Smooth muscle cell (in vitro differentiated cells): ENCODE measurements at regions not wholly inside any gene's neighbourhood (a gene's known extent, or its start where the extent isn't known, plus 50 kb on each side); places are given as distances from the start of the nearest gene placed in this dataset.

Experiments
- DNase-seq: peaks from one replicate; lab custom pipeline; 2025; ENCODE audit not compliant: unreplicated experiment; lab: John Stamatoyannopoulos, UW
- H2AFZ ChIP-seq: fragments of 200-600 bp; sonication (generic); 2 replicates; pipeline ENCODE4 v1.6.0; 2016; ENCODE audit warnings: antibody characterized with exemption, low read depth, mild to moderate bottlenecking
- H3F3A ChIP-seq: fragments of 200-600 bp; sonication (generic); 2 replicates; pipeline ENCODE4 v1.6.0; 2017; ENCODE audit warnings: antibody characterized with exemption, low read depth
- H3K27ac ChIP-seq: fragments of 200-600 bp; sonication (generic); 2 replicates; pipeline ENCODE4 v1.5.1; 2016; ENCODE audit warnings: low read depth, mild to moderate bottlenecking
- H3K27me3 ChIP-seq: fragments of 200-600 bp; sonication (generic); 2 replicates; pipeline ENCODE4 v1.6.1; 2016; ENCODE audit warnings: low read depth, mild to moderate bottlenecking
- H3K36me3 ChIP-seq: fragments of 200-600 bp; sonication (generic); 2 replicates; pipeline ENCODE4 v1.5.1; 2016; ENCODE audit warnings: low read depth
- H3K4me1 ChIP-seq: fragments of 200-600 bp; sonication (generic); 2 replicates; pipeline ENCODE4 v1.5.1; 2016; ENCODE audit warnings: low read depth
- H3K4me2 ChIP-seq: fragments of 200-600 bp; sonication (generic); 2 replicates; pipeline ENCODE4 v1.6.0; 2016; ENCODE audit warnings: mild to moderate bottlenecking
- H3K4me3 ChIP-seq: fragments of 200-600 bp; sonication (generic); 2 replicates; pipeline ENCODE4 v1.5.1; 2016; ENCODE audit warnings: mild to moderate bottlenecking
- H3K79me2 ChIP-seq: fragments of 200-600 bp; sonication (generic); 2 replicates; pipeline ENCODE4 v1.6.0; 2016; ENCODE audit warnings: low read depth, mild to moderate bottlenecking
- H3K9ac ChIP-seq: fragments of 200-600 bp; sonication (generic); 2 replicates; pipeline ENCODE4 v1.6.0; 2016; ENCODE audit warnings: low read depth
- H3K9me3 ChIP-seq: fragments of 200-600 bp; sonication (generic); replicated peaks from 2 replicates; pipeline ENCODE4 v1.5.1; 2016; ENCODE audit warnings: low read depth
- H4K20me1 ChIP-seq: fragments of 200-600 bp; sonication (generic); 2 replicates; pipeline ENCODE4 v1.6.0; 2016; ENCODE audit warnings: low read depth
- WGBS: methylation state at CpG from one replicate; pipeline ENCODE4 v1.1.7; 2016; ENCODE audit warnings: low lambda C conversion rate; 5-methylcytosine and 5-hydroxymethylcytosine counted together
- TF ChIP-seq, protein P1 (sequence below): fragments of 200-600 bp; sonication (generic); IDR thresholded peaks from 2 replicates; pipeline ENCODE4 v1.5.1; 2017; ENCODE audit warnings: borderline replicate concordance, mild to moderate bottlenecking, antibody characterized with exemption; ENCODE audit not compliant: insufficient read depth, poor library complexity, severe bottlenecking

GRCh38 chr6:146923205-146923833 lies 280.9 kb upstream of the STXBP5 start:
- Histone ChIP-seq H3K4me3 (no peak overlapping the region), H3K9me3 (no peaks in the 10 kb centered on the region), H3F3A (no peaks in the 10 kb centered on the region), H3K9ac (no peak overlapping the region), H3K36me3 (no peaks in the 10 kb centered on the region), H3K4me1 (no peaks in the 10 kb centered on the region), H3K27me3 (no peaks in the 10 kb centered on the region), H2AFZ (no peak overlapping the region), H4K20me1 (no peaks in the 10 kb centered on the region), H3K79me2 (no peaks in the 10 kb centered on the region), H3K4me2 (no peak overlapping the region), H3K27ac (no peak overlapping the region)
- TF ChIP-seq, protein P1, sequence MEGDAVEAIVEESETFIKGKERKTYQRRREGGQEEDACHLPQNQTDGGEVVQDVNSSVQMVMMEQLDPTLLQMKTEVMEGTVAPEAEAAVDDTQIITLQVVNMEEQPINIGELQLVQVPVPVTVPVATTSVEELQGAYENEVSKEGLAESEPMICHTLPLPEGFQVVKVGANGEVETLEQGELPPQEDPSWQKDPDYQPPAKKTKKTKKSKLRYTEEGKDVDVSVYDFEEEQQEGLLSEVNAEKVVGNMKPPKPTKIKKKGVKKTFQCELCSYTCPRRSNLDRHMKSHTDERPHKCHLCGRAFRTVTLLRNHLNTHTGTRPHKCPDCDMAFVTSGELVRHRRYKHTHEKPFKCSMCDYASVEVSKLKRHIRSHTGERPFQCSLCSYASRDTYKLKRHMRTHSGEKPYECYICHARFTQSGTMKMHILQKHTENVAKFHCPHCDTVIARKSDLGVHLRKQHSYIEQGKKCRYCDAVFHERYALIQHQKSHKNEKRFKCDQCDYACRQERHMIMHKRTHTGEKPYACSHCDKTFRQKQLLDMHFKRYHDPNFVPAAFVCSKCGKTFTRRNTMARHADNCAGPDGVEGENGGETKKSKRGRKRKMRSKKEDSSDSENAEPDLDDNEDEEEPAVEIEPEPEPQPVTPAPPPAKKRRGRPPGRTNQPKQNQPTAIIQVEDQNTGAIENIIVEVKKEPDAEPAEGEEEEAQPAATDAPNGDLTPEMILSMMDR, result no peak
- DNase-seq, result no peak
- 67% methylated on average over 2 of the region's 2 CpGs for WGBS

DNA sequence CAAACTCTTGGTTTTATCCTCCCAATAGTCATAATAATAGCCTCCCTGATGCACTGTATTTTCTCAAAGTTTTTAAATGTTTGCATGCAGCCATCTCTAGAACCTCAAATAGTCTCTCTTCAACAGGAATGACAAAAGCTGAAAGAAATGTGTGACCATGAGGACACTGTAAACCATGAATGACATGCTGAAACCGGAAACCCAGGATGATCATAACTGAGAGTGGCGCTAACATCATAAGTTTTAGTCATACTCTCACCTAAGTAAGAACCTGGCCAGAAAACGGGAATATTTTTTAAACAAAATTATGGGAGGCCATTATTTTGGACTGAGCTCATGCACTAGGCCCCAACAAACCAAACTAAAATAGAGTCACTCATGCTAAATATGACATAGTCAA lies 278.4 kb upstream of the STXBP5 start:
- H3K27ac ChIP-seq, result peak overlapping the region; percentile 30
- no peaks in the 10 kb centered on the region for H4K20me1 ChIP-seq
- H3F3A ChIP-seq, result no peaks in the 10 kb centered on the region
- 87% methylated on average over 3 of the region's 3 CpGs for WGBS
- peak overlapping the region; percentile 45 for H2AFZ ChIP-seq
- H3K9ac ChIP-seq, result no peak overlapping the region
- no peak for DNase-seq
- H3K4me1 ChIP-seq, result no peaks in the 10 kb centered on the region
- H3K36me3 ChIP-seq, result no peaks in the 10 kb centered on the region
- H3K79me2 ChIP-seq, result no peaks in the 10 kb centered on the region
- H3K9me3 ChIP-seq, result no peaks in the 10 kb centered on the region
- H3K4me3 ChIP-seq, result no peak overlapping the region
- H3K4me2 ChIP-seq, result no peak overlapping the region
- TF ChIP-seq, protein P1, result no peak
- H3K27me3 ChIP-seq, result no peaks in the 10 kb centered on the region

GRCh38 chr6:146928503-146928902 lies 275.7 kb upstream of the STXBP5 start:
- Histone ChIP-seq H3K9me3 (no peaks in the 10 kb centered on the region), H4K20me1 (no peaks in the 10 kb centered on the region), H3F3A (no peaks in the 10 kb centered on the region), H3K36me3 (no peaks in the 10 kb centered on the region), H3K79me2 (no peaks in the 10 kb centered on the region), H3K4me2 (no peak overlapping the region), H3K9ac (no peak overlapping the region), H2AFZ (no peak overlapping the region), H3K4me1 (no peaks in the 10 kb centered on the region), H3K4me3 (no peak overlapping the region), H3K27me3 (no peaks in the 10 kb centered on the region), H3K27ac (no peak overlapping the region)
- no peak for DNase-seq
- TF ChIP-seq, protein P1, result no peak
- 94% methylated on average over 2 of the region's 2 CpGs for WGBS

- Histone ChIP-seq H3K27ac (no peak overlapping the region), H3K79me2 (no peaks in the 10 kb centered on the region), H3K9ac (no peak overlapping the region), H3K36me3 (no peaks in the 10 kb centered on the region), H3K4me1 (no peaks in the 10 kb centered on the region), H3F3A (no peaks in the 10 kb centered on the region), H3K4me3 (no peak overlapping the region), H3K9me3 (no peaks in the 10 kb centered on the region), H3K4me2 (no peak overlapping the region), H4K20me1 (no peaks in the 10 kb centered on the region), H2AFZ (no peak overlapping the region), H3K27me3 (no peaks in the 10 kb centered on the region)
- TF ChIP-seq, protein P1, result no peak
- WGBS, result 92% methylated on average over 1 of the region's 1 CpG
- DNase-seq, result no peak
These were observed 273.0 kb upstream of the STXBP5 start for GRCh38 chr6:146931214-146931613.
